Fibroblast of skin of right biceps (primary cell): ENCODE measurements at regions not wholly inside any gene's neighbourhood (a gene's known extent, or its start where the extent isn't known, plus 50 kb on each side); places are given as distances from the start of the nearest gene placed in this dataset.

Source experiments
- DNase-seq: peaks from one replicate; pipeline ENCODE4 v3.0.0-alpha.2; 2013

GRCh38 chr16:79728048-79728922, 127.7 kb upstream of the MAF start:
- no peak for DNase-seq

- DNase-seq = no peak
Observed at GRCh38 chr16:79726902-79727301, 126.4 kb upstream of the MAF start.

GRCh38 chr16:79725051-79725450, 124.5 kb upstream of the MAF start:
- no peak for DNase-seq

- no peak for DNase-seq
Observed at GRCh38 chr16:79723583-79724168, 123.1 kb upstream of the MAF start.

GRCh38 chr16:79721270-79721669, 120.7 kb upstream of the MAF start:
- DNase-seq = no peak

GRCh38 chr16:79717333-79718137, 117.0 kb upstream of the MAF start:
- DNase-seq = no peak

- DNase-seq = no peak
Observed at GRCh38 chr16:79716645-79717332, 116.3 kb upstream of the MAF start.

- DNase-seq = no peak
Observed at GRCh38 chr16:79715061-79715460, 114.5 kb upstream of the MAF start.

- no peak for DNase-seq
Observed at GRCh38 chr16:79714440-79714839, 113.9 kb upstream of the MAF start.

- no peak for DNase-seq
Observed at GRCh38 chr16:79713609-79714309, 113.2 kb upstream of the MAF start.

GRCh38 chr16:79712276-79712675, 111.7 kb upstream of the MAF start:
- no peak for DNase-seq

- peak; percentile 22 for DNase-seq
Observed at GRCh38 chr16:79707876-79708275, 107.3 kb upstream of the MAF start.

- peak; percentile 36 for DNase-seq
Observed at GRCh38 chr16:79703066-79703465, 102.5 kb upstream of the MAF start.

- peak; percentile 22 for DNase-seq
Observed at GRCh38 chr16:79698341-79698753, 97.8 kb upstream of the MAF start.

- no peak for DNase-seq
Observed at GRCh38 chr16:79697562-79698112, 97.1 kb upstream of the MAF start.

GRCh38 chr16:79691007-79691406, 90.5 kb upstream of the MAF start:
- DNase-seq = peak; percentile 34

GRCh38 chr16:79690159-79690558, 89.6 kb upstream of the MAF start:
- no peak for DNase-seq

GRCh38 chr16:79687249-79688130, 87.0 kb upstream of the MAF start:
- no peak for DNase-seq

- DNase-seq = no peak
Observed at GRCh38 chr16:79685871-79686270, 85.3 kb upstream of the MAF start.

GRCh38 chr16:79679334-79679733, 78.8 kb upstream of the MAF start:
- DNase-seq = no peak
